DMS53 (cell line): ENCODE measurements at regions not wholly inside any gene's neighbourhood (a gene's known extent, or its start where the extent isn't known, plus 50 kb on each side); places are given as distances from the start of the nearest gene placed in this dataset.

Experiments
- DNase-seq: peaks from one replicate; lab custom pipeline; 2025; lab: John Stamatoyannopoulos, UW

DNA sequence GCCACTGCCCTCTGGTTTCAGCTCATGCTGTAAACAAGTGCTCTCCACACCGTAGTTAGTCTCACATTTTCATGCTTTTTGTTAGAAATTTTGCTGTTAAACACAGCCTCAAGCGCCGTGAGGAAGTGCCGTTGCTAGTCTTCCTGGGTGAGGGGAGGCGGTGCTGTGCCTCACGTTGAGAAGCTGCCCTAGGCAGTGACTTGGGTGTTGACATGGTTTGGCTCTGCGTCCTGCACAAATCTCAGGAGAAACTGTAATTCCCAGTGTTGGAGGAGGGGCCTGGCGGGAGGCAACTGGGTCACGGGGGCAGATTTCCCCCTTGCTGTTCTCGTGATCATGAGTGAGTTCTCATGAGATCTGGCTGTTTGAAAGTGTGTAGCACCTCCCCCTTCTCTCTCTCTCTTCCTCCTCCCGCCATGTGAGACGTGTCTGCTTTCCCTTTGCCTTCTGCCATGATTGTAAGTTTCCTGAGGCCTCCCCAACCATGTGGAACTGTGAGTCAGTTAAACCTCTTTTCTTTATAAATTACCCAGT lies 95.8 kb downstream of the ERMARD start:
- DNase-seq: no peak

DNA sequence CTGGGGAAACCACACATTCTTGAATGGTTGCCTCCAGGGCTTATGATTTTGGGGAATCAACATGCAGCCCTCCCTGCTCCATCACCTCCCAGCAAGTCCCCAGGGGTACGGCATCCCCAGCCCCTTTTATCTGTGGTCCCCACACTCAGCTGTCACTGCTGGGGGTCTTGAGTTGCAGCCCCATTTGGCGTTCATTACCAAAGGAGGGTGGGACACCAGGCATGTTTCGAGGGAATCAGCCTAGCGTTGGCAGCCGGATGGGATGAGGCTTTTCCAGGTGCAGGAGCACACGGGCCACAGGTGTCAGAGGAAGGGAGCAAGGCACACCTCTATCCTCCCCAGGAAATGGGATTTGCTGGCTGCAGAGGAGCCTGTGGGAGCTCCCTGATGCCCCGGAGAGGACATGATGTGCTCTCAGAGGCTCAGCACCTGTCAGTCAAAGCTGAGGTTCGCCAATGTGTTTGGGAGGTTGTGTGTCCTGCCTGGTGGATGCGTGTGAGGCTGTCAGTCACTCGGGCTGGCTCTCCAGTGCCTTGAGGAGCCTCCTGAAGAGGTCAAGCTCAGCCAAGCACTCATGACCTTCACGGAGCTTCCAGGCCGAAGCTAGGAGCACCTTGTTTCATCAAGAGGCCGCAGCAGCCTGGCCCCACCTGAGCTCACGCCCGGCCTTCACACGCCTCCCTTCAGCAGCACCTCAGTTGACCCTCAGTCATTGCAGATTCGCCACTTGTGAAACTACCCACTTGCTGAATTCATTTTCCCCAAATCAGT lies 95.0 kb downstream of the ERMARD start:
- no peak for DNase-seq

DNA sequence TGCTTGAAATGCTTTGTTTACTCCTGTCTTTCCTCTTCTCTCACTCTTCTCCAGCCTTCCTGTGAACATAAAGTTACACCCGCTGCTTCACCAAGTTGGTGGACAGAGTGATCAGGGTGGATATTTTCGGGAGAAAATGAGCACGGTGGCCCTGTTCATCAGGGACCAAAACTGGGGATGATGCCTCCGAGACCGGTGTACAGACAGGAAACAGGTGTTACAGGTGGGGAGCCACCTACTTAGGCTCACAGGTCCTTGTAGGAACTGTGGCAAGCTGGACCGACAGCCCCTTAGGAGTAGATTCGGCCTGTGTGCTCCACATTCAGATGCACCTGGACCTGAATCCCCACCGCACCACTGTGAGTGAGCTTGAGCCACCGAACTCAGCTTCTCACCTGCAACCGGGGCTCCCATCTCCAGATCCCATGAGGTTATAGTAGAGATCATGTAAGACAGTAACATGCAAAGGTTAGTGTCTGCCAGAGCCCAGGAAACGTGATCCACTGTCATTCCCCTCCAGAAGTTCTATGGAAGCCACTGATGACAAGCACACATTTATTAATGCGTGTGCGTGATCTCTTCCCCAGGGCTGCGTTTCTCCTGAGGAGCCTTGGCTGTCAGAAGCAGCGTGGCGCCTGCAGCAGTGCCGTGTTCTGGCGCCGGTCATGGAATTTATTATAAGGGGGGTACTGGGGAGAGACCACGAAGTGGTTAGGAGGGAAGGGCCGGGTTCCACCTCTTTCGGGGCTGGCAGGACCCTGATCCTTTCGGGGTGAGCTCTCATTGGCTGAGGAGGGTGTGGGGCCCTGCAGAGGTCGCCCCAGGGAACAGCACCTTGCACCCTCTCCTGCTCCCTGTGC lies 94.2 kb downstream of the ERMARD start:
- DNase-seq: peak; percentile 64

DNA sequence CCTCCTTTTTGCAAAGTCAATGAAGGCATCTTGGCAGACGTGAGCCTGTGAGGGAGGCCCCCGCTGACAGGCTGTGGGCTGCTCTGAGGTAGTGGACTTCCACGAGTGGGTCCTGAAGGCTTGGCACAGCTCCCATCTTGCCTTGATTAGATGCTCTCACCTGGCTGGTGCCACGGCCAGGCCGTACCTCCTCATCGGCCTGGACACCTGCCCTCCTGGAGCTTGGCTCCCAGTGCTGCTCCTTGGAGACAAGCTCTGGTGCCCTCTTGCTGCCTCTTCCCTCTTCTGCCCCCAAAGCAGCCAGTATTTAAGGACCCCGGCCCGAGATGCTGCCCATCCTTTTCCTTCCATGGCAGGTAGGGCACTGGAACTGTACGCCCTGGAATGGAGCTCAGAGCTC lies 93.5 kb downstream of the ERMARD start:
- no peak for DNase-seq

DNA sequence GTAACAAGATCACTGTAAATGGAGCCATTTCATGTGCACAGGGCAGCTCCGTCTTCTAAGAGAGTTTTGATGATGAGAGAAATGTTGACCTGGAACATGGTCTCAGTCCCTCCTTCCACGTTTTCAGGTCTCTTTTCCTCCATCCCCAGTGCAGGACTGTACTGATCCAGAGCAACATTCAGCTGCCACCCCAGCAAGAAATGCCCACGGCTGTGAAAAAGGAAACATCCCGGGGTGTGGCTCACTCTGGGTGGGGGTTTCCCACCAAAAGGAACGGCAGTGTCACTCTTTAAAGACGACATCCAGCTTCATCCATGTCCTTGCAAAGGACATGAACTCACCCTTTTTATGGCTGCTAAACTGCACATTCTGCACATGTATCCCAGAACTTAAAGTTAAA lies 92.6 kb downstream of the ERMARD start:
- DNase-seq: no peak

DNA sequence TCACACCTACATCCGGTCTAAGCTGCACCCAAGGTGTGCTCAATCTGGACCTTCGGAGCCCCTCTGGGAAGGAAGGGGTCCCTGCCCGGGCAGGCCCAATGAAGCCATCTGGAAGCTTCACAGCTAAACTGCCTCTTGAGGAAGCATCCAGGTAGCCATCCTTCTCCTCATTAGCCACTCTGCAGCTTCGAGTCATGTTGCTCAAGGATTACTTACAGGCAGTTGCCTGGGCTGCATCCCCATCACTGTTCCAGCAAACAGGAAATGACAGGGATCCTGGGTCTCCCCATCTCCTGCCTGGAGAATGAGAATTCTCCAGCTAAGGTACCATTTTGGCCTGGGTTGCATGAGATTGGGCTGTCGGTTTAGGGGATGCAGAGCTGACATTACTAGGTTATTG lies 91.7 kb downstream of the ERMARD start:
- no peak for DNase-seq

DNA sequence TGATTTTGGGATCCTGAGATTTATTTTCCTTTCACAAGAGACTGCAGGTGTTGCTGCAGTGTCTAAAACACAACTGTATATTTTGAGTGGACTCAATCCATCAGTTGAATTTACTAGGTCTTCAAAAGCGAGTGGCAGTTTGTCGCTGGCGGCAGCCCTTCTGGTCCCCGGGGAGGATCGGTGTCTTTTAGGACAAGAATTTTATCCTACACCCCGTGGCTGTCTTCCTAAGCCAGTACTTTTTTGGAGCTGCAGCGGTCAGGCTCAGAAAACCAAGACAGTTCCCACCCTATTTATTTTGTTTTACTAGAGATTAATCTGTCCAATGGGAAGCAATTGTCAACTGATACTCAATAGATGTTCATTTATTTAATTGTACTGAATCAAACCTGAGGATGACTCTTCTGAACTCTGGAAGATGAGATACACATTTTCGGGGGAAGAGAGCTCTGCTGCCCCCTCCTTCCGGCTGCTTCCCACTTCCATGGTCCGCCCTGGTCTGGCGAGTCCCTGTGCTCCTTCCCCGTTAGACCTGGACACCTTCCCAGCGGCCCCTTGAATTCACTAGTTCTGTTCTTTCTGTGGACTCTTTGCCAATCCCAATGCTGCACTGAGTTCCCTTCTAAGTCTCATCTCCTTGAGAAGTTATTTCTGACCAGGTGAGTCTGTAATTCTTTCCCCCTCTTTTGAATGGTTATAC lies 90.6 kb downstream of the ERMARD start:
- DNase-seq: no peak

DNA sequence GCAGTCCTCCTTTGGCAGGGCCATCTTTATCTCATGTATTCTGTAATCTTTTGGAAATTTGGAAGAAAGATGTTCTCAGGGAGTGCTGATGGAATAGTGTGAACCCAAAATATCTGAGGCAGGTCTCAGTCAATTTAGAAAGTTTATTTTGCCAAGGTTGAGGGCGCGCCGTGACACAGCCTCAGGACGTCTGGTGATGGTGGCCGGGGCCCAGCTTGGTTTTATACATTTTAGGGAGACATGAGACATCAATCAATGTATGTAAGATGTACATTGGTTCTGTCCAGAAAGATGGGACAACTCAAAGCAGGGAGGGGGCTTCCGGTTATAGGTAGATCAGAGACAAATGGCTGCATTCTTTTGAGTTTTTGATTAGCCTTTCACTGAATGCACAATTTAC lies 89.8 kb downstream of the ERMARD start:
- DNase-seq: no peak

DNA sequence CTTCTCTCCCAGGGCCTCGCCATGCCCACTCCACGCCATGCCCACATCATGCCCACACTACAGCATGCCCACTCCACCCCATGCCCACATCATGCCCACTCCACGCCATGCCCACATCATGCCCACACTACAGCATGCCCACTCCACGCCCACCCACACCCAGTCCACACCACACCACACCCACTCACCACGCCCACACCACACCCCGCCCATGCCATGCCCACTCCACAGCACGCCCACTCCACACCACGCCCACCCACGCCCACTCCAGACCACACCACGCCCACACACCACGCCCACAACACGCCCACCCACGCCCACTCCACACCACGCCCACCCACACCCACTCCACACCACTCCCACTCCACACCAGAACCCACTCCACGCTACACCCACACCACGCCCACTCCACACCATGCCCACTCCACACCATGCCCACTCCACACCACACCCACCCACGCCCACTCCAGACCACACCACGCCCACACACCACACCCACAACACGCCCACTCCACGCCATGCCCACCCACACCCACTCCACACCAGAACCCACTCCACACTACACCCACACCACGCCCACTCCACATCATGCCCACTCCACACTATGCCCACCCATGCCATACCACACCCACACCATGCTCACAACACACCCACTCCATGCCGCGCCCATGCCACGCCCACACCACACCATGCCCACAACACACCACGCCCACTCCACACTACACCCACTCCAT lies 88.6 kb downstream of the ERMARD start:
- DNase-seq: no peak

DNA sequence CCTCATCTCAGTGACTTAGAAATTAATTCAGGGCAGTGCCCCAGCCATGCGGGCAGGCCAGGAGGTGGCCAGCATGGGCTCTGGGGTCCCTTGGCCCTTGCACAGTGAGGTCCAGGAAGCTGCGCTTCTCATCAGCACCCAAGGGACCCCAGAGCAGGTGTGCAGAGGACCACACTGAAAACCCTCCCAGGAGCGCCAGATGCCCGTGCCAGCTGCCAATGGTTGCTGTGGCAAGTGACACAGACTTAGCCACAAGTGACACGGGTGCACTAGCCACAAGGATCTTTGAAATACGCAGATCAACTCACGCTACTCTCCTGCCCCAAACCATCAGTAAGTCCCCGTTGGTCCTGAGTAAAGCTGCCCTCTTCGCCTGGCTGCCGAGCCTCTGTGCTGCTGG lies 88.1 kb downstream of the ERMARD start:
- DNase-seq: no peak

DNA sequence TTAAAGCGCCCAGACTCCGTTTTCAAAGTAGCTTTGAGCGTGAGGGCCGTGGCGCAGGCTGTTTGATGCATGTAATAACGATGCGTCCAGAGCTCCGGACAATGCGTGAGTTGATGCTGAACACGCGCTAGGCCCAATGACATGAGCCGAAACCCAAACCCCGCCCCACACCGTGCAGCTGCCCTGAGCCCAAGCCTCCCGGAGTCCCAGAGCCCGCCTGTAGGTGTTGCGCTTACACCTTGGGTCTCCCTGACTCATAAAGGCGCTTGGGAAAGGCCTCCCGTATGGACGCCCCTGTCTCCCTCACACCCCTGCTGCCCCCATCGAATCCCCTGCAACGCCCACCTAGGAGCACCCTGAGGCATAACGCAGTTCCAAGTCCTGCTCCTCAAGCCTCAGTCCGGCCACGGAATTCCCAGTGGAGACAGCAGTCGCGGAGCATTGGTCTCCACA lies 87.6 kb downstream of the ERMARD start:
- no peak for DNase-seq

DNA sequence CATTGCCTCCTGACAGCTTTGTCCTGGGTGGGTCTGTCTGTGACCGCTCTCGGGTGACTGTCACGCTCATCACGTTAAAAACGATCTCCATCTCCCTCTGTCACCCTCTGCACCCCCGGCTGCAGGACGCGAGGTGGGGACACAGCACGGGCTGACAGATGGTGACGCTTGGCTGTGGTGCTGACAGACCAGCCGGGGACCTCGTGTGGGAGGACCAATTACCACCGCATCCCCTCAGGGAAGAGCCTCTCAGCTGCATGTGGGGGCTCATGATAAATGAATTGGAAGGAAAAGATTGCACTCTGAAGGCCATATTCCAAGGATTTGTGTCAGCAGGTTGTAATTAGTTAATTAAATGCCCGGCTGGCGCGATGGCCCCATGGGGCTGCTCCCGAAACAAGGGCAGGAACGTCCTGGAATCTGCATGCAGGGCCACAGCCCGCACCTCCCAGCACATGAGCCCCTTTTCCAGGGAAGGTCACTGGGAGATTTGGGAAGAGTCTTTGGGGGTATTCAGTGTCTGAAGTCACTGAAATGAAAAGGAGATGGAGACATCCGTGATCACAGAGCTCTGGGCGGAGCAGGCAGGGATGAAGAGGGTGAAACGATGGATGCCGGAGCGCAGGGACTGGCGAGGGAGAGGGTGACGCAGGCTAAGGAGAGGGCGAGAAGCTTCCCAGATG lies 87.1 kb downstream of the ERMARD start:
- DNase-seq: no peak

DNA sequence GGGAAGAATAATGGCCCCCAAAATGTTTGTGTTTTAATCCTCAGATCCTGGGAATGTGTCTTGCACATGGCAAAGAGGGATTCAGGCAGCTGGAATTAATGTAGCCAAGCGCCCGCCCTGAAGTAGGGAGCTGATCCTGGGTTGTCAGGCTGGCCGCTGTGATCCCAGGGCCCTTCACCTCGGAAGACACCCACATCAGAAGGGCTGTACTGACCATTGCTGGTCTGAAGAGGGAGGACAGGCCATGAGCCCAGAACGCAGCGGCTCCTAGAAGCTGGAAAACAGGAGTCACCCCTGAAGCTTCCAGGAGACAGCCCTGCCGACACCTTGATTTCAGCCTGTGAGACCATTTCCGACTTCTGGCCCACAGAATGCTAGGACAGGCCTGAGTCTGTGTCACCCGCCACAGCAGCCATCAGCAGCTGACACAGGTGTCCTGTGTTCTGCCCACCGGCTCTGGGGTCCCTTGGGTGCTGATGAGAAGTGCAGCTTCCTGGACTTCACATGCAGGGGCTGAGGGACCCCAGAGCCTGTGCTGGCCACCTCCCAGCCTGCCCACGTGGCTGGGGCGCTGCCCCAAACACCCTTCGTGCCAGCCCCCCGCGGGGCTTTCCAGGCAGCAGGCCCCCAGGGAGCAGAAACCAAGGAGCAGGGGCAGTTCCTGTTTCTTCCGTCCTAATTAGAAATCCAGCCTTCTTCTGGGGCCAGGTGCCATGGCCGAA lies 86.3 kb downstream of the ERMARD start:
- no peak for DNase-seq

DNA sequence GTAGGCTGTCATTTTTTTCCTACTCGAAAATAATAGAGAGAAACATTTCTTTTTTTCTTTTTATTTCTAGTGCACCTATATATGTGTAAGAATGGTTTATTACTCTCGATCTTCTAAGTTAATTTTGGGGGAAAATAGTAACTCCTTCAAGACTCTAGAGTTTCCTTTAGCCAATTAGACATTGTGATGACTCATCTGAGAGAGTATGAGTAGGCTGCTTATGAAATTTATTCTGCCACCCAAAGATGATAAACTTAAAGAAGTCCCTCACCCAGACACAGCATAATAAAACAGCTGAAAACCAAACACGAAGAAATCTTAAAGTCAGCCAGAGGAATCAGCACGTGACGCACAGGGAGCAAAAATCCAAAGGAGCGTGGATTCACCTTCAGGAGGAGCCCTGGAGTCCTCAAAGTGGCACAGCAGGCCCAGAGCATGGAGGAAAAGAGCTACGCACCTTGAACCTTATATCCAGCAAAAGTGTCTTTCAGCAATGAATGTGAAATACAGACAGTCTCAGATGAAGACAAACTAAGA lies 81.9 kb downstream of the ERMARD start:
- no peak for DNase-seq

DNA sequence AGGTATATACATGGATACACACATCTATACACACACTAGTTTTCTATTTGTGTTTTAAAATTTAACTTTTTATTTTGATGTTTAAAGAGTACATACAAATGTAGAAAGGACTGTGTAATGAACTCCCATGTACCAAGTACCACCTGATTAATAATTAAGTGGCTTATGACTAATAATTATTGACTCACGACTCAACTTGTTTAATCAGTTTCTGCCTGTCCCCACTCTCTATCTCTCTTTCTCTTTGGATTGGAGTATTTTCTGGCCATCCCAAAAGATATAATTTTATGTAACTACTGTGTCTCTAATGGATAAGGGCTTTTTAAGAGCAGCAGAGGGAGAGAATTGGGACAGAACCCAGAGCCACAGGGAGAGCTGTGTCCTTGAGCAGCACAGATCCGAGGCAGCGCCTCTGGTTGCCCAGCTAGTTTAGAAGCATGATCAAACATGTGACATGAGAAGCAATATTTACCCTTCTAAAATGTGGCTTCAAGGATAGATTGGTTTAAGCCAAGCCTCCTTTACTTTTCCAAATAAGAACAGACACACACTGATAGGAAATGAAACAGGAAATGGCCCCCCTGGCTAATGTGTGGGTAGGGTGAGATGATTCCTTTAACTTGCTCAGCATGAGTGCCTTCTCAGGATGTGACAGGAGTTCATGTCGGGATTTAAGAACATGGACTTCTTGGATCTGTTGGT lies 81.0 kb downstream of the ERMARD start:
- peak; percentile 41 for DNase-seq

DNA sequence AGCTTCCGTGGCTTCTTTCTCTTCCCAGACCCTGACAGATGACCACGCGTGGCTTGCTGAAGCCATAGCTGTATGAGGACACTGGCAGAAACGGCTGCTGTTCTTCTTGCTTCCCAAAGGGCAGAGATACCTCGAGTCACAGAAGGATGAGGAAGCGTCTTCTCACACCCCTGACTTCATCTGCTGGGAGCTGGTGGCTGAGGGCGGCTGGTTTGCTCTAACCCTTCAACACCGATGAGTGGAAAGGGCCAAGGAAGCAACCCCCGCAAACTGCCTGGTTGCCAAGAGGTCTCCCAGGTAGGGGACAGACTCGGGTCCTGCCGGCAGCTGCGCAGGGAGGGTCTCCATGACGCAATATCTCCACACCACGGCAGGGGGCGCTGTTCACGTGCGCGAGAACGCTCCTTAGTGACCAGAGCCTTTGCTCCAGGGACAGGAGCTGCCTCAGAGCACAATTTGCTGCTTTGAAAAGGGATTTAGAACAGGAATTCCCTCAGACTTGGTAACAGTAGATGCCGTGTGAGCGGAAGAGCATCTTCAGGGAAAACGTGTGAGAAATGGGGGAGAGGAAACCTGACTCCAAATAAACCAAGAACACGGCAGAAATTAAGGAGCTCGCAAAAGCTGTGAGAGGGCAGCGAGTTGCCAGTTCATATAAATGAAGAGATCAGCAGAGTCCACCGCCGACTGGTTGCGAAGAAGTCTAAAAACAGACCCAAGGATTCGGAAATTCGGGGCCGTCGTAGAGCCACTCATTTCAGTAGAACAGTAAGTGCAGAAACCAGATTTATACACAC lies 80.2 kb downstream of the ERMARD start:
- peak; percentile 83 for DNase-seq
